OCI-LY3 (cell line): ENCODE measurements at regions not wholly inside any gene's neighbourhood (a gene's known extent, or its start where the extent isn't known, plus 50 kb on each side); places are given as distances from the start of the nearest gene placed in this dataset.

Experiments
- EZH2phosphoT487 ChIP-seq: fragments of 200-600 bp; shearing (Covaris generic); IDR thresholded peaks from 2 replicates; pipeline ENCODE4 v1.6.1; 2018; ENCODE audit warnings: antibody characterized with exemption, mixed run types, low read depth
- TF ChIP-seq, protein P1 (sequence below): fragments of 200-600, 300-600 bp; sonication (generic); IDR thresholded peaks from 2 replicates; pipeline ENCODE4 v1.5.1; 2014; ENCODE audit warnings: antibody characterized with exemption, low read length, low read depth

- TF ChIP-seq, protein P1, sequence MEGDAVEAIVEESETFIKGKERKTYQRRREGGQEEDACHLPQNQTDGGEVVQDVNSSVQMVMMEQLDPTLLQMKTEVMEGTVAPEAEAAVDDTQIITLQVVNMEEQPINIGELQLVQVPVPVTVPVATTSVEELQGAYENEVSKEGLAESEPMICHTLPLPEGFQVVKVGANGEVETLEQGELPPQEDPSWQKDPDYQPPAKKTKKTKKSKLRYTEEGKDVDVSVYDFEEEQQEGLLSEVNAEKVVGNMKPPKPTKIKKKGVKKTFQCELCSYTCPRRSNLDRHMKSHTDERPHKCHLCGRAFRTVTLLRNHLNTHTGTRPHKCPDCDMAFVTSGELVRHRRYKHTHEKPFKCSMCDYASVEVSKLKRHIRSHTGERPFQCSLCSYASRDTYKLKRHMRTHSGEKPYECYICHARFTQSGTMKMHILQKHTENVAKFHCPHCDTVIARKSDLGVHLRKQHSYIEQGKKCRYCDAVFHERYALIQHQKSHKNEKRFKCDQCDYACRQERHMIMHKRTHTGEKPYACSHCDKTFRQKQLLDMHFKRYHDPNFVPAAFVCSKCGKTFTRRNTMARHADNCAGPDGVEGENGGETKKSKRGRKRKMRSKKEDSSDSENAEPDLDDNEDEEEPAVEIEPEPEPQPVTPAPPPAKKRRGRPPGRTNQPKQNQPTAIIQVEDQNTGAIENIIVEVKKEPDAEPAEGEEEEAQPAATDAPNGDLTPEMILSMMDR = no peak
- no peak for TF ChIP-seq EZH2phosphoT487
Measured at GRCh38 chr14:105968291-105968690, 441.9 kb downstream of the TMEM121 start.
